GM12864 (cell line): ENCODE measurements at regions not wholly inside any gene's neighbourhood (a gene's known extent, or its start where the extent isn't known, plus 50 kb on each side); places are given as distances from the start of the nearest gene placed in this dataset.
"Not testable (repeated sequence)": the region's sequence is repeated elsewhere in the genome, so short reads cannot be mapped to it uniquely, and the experiment has no call there.

Experiments
- DNase-seq: peaks from one replicate; pipeline ENCODE4 v3.0.0-alpha.2; 2011; ENCODE audit warnings: low read depth
- H3K4me3 ChIP-seq: 2 replicates; pipeline ENCODE4 v1.5.1; 2011; ENCODE audit warnings: mild to moderate bottlenecking, low read depth, low read length, control low read depth
- CTCF ChIP-seq: IDR thresholded peaks from 2 replicates; pipeline ENCODE4 v1.5.1; 2011; ENCODE audit warnings: low read depth, mild to moderate bottlenecking, moderate library complexity, low read length, control low read depth, inconsistent platforms; ENCODE audit errors: missing control alignments

- no peak overlapping the region for H3K4me3 ChIP-seq
- DNase-seq, result no peak
- TF ChIP-seq CTCF, result no peak
These were observed 186.5 kb downstream of the HIPK3 start for GRCh38 chr11:33443684-33444083.

GRCh38 chr11:33438301-33438700 lies 181.1 kb downstream of the HIPK3 start:
- TF ChIP-seq CTCF, result no peak
- no peak for DNase-seq
- H3K4me3 ChIP-seq, result no peak overlapping the region

- no peak for DNase-seq
- no peak overlapping the region for H3K4me3 ChIP-seq
- no peak for TF ChIP-seq CTCF
These were observed 180.3 kb downstream of the HIPK3 start for GRCh38 chr11:33437529-33437928.

GRCh38 chr11:33435216-33435615 lies 178.0 kb downstream of the HIPK3 start:
- TF ChIP-seq CTCF, result no peak
- no peak for DNase-seq
- H3K4me3 ChIP-seq, result no peak overlapping the region

GRCh38 chr11:33434294-33434693 lies 177.1 kb downstream of the HIPK3 start:
- DNase-seq, result no peak
- H3K4me3 ChIP-seq, result no peak overlapping the region
- TF ChIP-seq CTCF, result no peak

- H3K4me3 ChIP-seq, DNase-seq: not testable (repeated sequence)
These were observed 171.3 kb downstream of the HIPK3 start for GRCh38 chr11:33428435-33428834.

- TF ChIP-seq CTCF, result no peak
- DNase-seq, result no peak
- H3K4me3 ChIP-seq, result no peak overlapping the region
These were observed 163.9 kb downstream of the HIPK3 start for GRCh38 chr11:33420959-33421566.
